GM23338 (cell line): ENCODE measurements at regions not wholly inside any gene's neighbourhood (a gene's known extent, or its start where the extent isn't known, plus 50 kb on each side); places are given as distances from the start of the nearest gene placed in this dataset.

ENCODE experiments used
- ATAC-seq: fragments of 200-7000 bp; cut with Tn5 transposase; 3 replicates; pipeline ENCODE4 v1.9.1; 2020
- DNase-seq: peaks from one replicate; pipeline ENCODE4 v3.0.0-alpha.2; 2015; ENCODE audit warnings: low spot score
- H2AFZ ChIP-seq: fragments of 200-600 bp; sonication (generic); 2 replicates; pipeline ENCODE4 v1.8.0; 2016; ENCODE audit warnings: antibody characterized with exemption, mild to moderate bottlenecking, moderate library complexity
- H3F3A ChIP-seq: fragments of 200-600 bp; sonication (generic); replicated peaks from 2 replicates; pipeline ENCODE4 v1.8.0; 2017; ENCODE audit warnings: antibody characterized with exemption, mixed run types, low read depth
- H3K27ac ChIP-seq: fragments of 200-600 bp; sonication (generic); 2 replicates; pipeline ENCODE4 v1.6.1; 2016; ENCODE audit warnings: low read depth
- H3K27me3 ChIP-seq: fragments of 200-600 bp; sonication (generic); 2 replicates; pipeline ENCODE4 v1.8.0; 2016; ENCODE audit warnings: mild to moderate bottlenecking, mixed run types, moderate library complexity; ENCODE audit not compliant: insufficient read depth
- H3K36me3 ChIP-seq: fragments of 200-600 bp; sonication (generic); 2 replicates; pipeline ENCODE4 v1.8.0; 2016; ENCODE audit warnings: mild to moderate bottlenecking; ENCODE audit not compliant: insufficient read depth
- H3K4me1 ChIP-seq: fragments of 200-600 bp; sonication (generic); 2 replicates; pipeline ENCODE4 v1.8.0; 2016; ENCODE audit warnings: mild to moderate bottlenecking, moderate library complexity; ENCODE audit not compliant: insufficient read depth
- H3K4me2 ChIP-seq: fragments of 200-600 bp; sonication (generic); 2 replicates; pipeline ENCODE4 v1.7.1; 2017; ENCODE audit warnings: mixed run types
- H3K4me3 ChIP-seq: fragments of 200-600 bp; sonication (generic); 2 replicates; pipeline ENCODE4 v1.6.1; 2016; ENCODE audit warnings: mixed run types
- H3K79me2 ChIP-seq: fragments of 200-600 bp; sonication (generic); replicated peaks from 2 replicates; pipeline ENCODE4 v1.8.0; 2017; ENCODE audit warnings: mild to moderate bottlenecking; ENCODE audit not compliant: insufficient read depth
- H3K9me2 ChIP-seq: fragments of 200-600 bp; sonication (generic); 2 replicates; pipeline ENCODE4 v1.8.0; 2017; ENCODE audit not compliant: insufficient read depth
- H4K20me1 ChIP-seq: fragments of 200-600 bp; sonication (generic); replicated peaks from 2 replicates; pipeline ENCODE4 v1.8.0; 2017; ENCODE audit warnings: mild to moderate bottlenecking; ENCODE audit not compliant: insufficient read depth
- H3K27ac Mint-ChIP-seq: 2 replicates; pipeline ENCODE4 v1.8.0; 2020; ENCODE audit warnings: inconsistent platforms, mild to moderate bottlenecking, moderate library complexity, mixed read lengths
- H3K27me3 Mint-ChIP-seq: 3 replicates; pipeline ENCODE4 v1.8.0; 2022; ENCODE audit warnings: low read depth, mild to moderate bottlenecking, moderate library complexity, mixed read lengths, inconsistent platforms; ENCODE audit not compliant: insufficient read depth, poor library complexity
- H3K36me3 Mint-ChIP-seq: 3 replicates; pipeline ENCODE4 v1.8.0; 2021; ENCODE audit warnings: low read depth, mild to moderate bottlenecking, inconsistent platforms, moderate library complexity, mixed read lengths
- H3K4me1 Mint-ChIP-seq: 3 replicates; pipeline ENCODE4 v1.8.0; 2020; ENCODE audit warnings: mild to moderate bottlenecking, inconsistent platforms, mixed read lengths
- H3K4me3 Mint-ChIP-seq: 3 replicates; pipeline ENCODE4 v1.8.0; 2021; ENCODE audit warnings: moderate library complexity, mild to moderate bottlenecking, inconsistent platforms, mixed read lengths
- H3K9me3 Mint-ChIP-seq: 3 replicates; pipeline ENCODE4 v1.8.0; 2020; ENCODE audit warnings: moderate library complexity, mild to moderate bottlenecking, inconsistent platforms, mixed read lengths
- CREB1 ChIP-seq: fragments of 250-450 bp; sonication (Bioruptor Pico); IDR thresholded peaks from 2 replicates; pipeline ENCODE4 v1.5.0; 2020; ENCODE audit warnings: low read depth, mild to moderate bottlenecking, moderate library complexity
- EZH2 ChIP-seq: fragments of 200-600 bp; sonication (generic); IDR thresholded peaks from one replicate; pipeline ENCODE4 v1.8.0; 2017; ENCODE audit warnings: antibody characterized with exemption, mild to moderate bottlenecking, low read depth; ENCODE audit not compliant: unreplicated experiment
- JUNB ChIP-seq: IDR thresholded peaks from one replicate; pipeline ENCODE4 v1.6.1; 2016; ENCODE audit warnings: antibody characterized with exemption; ENCODE audit not compliant: unreplicated experiment
- NANOG ChIP-seq: IDR thresholded peaks from 2 replicates; pipeline ENCODE4 v1.6.1; 2016; ENCODE audit warnings: antibody characterized with exemption, borderline replicate concordance
- POLR2AphosphoS5 ChIP-seq: IDR thresholded peaks from 2 replicates; pipeline ENCODE4 v1.6.1; 2016; ENCODE audit warnings: antibody characterized with exemption, low read depth
- ZNF114 ChIP-seq: fragments of 250-450 bp; sonication (Bioruptor Pico); IDR thresholded peaks from 2 replicates; pipeline ENCODE4 v1.5.0; 2020; ENCODE audit warnings: mild to moderate bottlenecking, moderate library complexity
- ZNF331 ChIP-seq: fragments of 250-450 bp; sonication (Bioruptor Pico); IDR thresholded peaks from 2 replicates; pipeline ENCODE4 v1.5.0; 2020; ENCODE audit warnings: low read depth, mild to moderate bottlenecking, moderate library complexity
- TF ChIP-seq, protein P1 (sequence below), 2 experiments: fragments of 200-600 bp in 1 of 2; sonication (generic) in 1 of 2; conservative IDR thresholded peaks; 2 replicates each; pipeline versions ENCODE4 v1.5.1 to v1.6.1; 2016 to 2017; ENCODE audit warnings: antibody characterized with exemption in 2 of 2, low read depth in 2 of 2, mild to moderate bottlenecking in 2 of 2, moderate library complexity in 1 of 2
- TF ChIP-seq, protein P2 (sequence below): IDR thresholded peaks from one replicate; pipeline ENCODE4 v1.6.1; 2018; ENCODE audit warnings: antibody characterized with exemption; ENCODE audit not compliant: unreplicated experiment
- TF ChIP-seq, protein P3 (sequence below): IDR thresholded peaks from 2 replicates; pipeline ENCODE4 v1.6.1; 2016; ENCODE audit warnings: antibody characterized with exemption

DNA sequence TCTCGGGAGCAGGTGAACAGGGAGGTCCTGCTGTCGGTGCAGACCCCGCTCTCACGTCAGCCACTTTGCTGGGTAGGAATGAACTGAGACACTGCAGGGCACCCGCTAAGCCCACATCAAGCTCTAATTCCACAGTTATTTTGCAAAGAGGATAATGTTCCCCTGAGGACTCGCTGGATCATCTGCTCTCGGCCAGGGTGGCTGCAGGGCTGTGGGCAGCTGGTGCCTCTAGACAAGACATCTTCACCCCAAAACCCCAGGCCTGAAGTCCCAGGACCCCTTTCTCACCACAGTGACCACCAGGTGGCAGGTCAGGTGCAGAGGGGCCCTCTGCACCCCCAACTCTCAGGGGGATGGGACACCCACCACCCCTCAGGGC lies 135.1 kb upstream of the PPP1R26 start:
- H3K4me1 Mint-ChIP-seq, result peaks cover 20% of the 10 kb centered on the region
- Histone ChIP-seq H3K79me2 (no peaks in the 10 kb centered on the region), H3K36me3 (no peaks in the 10 kb centered on the region), H3K27ac (no peak overlapping the region), H3F3A (peaks cover 14% of the 10 kb centered on the region), H3K4me2 (no peak overlapping the region), H2AFZ (no peak overlapping the region), H3K27me3 (no peaks in the 10 kb centered on the region), H3K9me2 (no peaks in the 10 kb centered on the region), H3K4me1 (peaks cover 15% of the 10 kb centered on the region), H3K4me3 (no peak overlapping the region), H4K20me1 (no peaks in the 10 kb centered on the region)
- no peak overlapping the region for H3K4me3 Mint-ChIP-seq
- H3K27me3 Mint-ChIP-seq, result peaks cover 19% of the 10 kb centered on the region
- ATAC-seq (peak; percentile 12), DNase-seq (peak; percentile 45)
- no peaks in the 10 kb centered on the region for H3K36me3 Mint-ChIP-seq
- no peak overlapping the region for H3K27ac Mint-ChIP-seq
- TF ChIP-seq, protein P1, sequence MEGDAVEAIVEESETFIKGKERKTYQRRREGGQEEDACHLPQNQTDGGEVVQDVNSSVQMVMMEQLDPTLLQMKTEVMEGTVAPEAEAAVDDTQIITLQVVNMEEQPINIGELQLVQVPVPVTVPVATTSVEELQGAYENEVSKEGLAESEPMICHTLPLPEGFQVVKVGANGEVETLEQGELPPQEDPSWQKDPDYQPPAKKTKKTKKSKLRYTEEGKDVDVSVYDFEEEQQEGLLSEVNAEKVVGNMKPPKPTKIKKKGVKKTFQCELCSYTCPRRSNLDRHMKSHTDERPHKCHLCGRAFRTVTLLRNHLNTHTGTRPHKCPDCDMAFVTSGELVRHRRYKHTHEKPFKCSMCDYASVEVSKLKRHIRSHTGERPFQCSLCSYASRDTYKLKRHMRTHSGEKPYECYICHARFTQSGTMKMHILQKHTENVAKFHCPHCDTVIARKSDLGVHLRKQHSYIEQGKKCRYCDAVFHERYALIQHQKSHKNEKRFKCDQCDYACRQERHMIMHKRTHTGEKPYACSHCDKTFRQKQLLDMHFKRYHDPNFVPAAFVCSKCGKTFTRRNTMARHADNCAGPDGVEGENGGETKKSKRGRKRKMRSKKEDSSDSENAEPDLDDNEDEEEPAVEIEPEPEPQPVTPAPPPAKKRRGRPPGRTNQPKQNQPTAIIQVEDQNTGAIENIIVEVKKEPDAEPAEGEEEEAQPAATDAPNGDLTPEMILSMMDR (conservative IDR thresholded peaks at IDR 0.05; ENCODE audit: low read depth in 2 of 2), result peak; percentile 48 to 68
- TF ChIP-seq, protein P2, sequence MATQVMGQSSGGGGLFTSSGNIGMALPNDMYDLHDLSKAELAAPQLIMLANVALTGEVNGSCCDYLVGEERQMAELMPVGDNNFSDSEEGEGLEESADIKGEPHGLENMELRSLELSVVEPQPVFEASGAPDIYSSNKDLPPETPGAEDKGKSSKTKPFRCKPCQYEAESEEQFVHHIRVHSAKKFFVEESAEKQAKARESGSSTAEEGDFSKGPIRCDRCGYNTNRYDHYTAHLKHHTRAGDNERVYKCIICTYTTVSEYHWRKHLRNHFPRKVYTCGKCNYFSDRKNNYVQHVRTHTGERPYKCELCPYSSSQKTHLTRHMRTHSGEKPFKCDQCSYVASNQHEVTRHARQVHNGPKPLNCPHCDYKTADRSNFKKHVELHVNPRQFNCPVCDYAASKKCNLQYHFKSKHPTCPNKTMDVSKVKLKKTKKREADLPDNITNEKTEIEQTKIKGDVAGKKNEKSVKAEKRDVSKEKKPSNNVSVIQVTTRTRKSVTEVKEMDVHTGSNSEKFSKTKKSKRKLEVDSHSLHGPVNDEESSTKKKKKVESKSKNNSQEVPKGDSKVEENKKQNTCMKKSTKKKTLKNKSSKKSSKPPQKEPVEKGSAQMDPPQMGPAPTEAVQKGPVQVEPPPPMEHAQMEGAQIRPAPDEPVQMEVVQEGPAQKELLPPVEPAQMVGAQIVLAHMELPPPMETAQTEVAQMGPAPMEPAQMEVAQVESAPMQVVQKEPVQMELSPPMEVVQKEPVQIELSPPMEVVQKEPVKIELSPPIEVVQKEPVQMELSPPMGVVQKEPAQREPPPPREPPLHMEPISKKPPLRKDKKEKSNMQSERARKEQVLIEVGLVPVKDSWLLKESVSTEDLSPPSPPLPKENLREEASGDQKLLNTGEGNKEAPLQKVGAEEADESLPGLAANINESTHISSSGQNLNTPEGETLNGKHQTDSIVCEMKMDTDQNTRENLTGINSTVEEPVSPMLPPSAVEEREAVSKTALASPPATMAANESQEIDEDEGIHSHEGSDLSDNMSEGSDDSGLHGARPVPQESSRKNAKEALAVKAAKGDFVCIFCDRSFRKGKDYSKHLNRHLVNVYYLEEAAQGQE, result no peak
- no peak for TF ChIP-seq POLR2AphosphoS5
- no peaks in the 10 kb centered on the region for H3K9me3 Mint-ChIP-seq

DNA sequence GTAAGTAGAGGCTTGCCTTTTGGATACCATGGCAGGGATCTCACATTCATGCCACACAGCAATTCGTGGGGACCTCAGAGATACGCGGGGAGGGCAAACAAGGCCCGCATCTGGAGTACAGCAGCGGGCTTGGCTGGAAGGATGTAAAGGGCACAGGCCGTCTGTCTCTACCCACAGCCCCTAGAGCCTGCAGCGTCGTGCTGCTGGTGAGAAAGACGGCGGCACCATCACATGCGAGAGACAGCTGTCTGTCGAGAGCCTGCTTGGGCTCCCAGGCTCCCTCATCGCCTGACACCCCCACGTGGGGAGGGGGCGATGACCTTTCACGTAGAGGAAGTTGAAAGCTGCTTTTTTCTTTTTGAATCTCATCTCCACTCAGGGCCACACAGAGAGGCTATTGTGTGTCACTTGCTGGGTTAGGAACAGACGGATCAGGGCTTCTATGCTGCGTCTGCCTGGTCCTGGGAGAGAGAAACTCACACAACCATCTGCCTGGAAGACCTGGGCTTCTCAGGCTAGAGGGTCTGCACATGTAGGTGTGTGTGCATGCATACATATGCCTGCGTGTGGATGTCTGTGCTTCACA lies 134.6 kb upstream of the PPP1R26 start:
- H3K4me2 ChIP-seq, result no peak overlapping the region
- H3K27me3 Mint-ChIP-seq, result peaks cover 16% of the 10 kb centered on the region
- ATAC-seq, result no peak
- H3K27ac Mint-ChIP-seq, result no peak overlapping the region
- no peak for DNase-seq
- no peaks in the 10 kb centered on the region for H3K9me3 Mint-ChIP-seq
- no peak overlapping the region for H3K4me3 ChIP-seq
- H4K20me1 ChIP-seq, result no peaks in the 10 kb centered on the region
- H3F3A ChIP-seq, result peaks cover 11% of the 10 kb centered on the region
- no peak overlapping the region for H2AFZ ChIP-seq
- H3K4me1 Mint-ChIP-seq, result peaks cover 15% of the 10 kb centered on the region
- no peaks in the 10 kb centered on the region for H3K36me3 Mint-ChIP-seq
- H3K4me1 ChIP-seq, result peaks cover 12% of the 10 kb centered on the region
- H3K27me3 ChIP-seq, result no peaks in the 10 kb centered on the region
- no peaks in the 10 kb centered on the region for H3K79me2 ChIP-seq
- H3K4me3 Mint-ChIP-seq, result no peak overlapping the region
- no peaks in the 10 kb centered on the region for H3K9me2 ChIP-seq
- no peaks in the 10 kb centered on the region for H3K36me3 ChIP-seq
- H3K27ac ChIP-seq, result no peak overlapping the region
- TF ChIP-seq JUNB (no peak), ZNF331 (CRISPR knock-in tag) (no peak), NANOG (no peak), EZH2 (no peak), ZNF114 (CRISPR knock-in tag) (no peak), POLR2AphosphoS5 (no peak), CREB1 (CRISPR knock-in tag) (no peak)
- TF ChIP-seq, protein P1 (conservative IDR thresholded peaks at IDR 0.05; ENCODE audit: low read depth in 2 of 2), result no peak
- TF ChIP-seq, protein P3, sequence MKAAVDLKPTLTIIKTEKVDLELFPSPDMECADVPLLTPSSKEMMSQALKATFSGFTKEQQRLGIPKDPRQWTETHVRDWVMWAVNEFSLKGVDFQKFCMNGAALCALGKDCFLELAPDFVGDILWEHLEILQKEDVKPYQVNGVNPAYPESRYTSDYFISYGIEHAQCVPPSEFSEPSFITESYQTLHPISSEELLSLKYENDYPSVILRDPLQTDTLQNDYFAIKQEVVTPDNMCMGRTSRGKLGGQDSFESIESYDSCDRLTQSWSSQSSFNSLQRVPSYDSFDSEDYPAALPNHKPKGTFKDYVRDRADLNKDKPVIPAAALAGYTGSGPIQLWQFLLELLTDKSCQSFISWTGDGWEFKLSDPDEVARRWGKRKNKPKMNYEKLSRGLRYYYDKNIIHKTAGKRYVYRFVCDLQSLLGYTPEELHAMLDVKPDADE, result no peak
- TF ChIP-seq, protein P2, result no peak
